HCEC 1CT (cell line): ENCODE measurements at regions not wholly inside any gene's neighbourhood (a gene's known extent, or its start where the extent isn't known, plus 50 kb on each side); places are given as distances from the start of the nearest gene placed in this dataset.

Experiments
- DNase-seq: peaks from one replicate; pipeline ENCODE4 v3.0.0-alpha.2; 2017

- DNase-seq = no peak
These were observed 50.6 kb upstream of the IKZF2 start for GRCh38 chr2:213202011-213202410.

DNA sequence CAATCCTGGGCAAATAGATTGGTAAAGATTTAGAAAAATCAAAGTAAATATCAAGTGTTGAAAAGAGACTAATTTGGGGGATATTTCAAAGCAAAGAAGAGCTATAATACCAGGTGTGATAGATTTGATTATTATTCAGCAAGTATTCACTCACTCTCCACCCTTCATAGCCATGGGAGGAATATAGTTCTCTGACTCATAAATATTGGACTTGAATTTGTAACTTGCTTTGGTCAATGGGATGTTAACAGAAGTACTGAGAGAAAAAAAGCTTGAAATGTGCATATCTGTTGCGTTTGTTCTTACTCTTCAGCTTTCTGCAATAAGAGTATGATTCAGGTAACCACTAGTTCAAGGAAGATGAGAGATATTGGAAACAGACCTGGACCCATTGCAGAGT is 54.5 kb upstream of the IKZF2 start:
- DNase-seq = no peak

DNA sequence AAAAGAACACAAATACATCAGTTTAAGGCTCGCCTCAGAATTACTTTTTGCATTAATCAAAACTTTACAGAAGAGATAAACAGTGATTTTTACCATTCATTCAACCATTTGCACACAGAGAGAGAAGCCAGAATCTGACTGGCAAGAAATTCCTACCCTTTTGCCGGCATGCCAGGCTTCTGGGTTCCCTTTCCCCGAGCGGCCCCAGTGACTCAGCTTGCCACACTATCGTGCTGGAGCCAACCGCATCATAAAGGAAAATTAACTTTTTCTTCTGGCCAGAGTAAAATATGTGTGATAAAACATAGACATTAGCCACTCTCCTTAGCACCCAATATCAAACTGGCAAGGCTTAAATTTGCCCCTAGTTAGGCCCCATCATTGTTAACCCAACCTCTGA is 61.8 kb upstream of the IKZF2 start:
- DNase-seq = no peak

GRCh38 chr2:213214209-213214608 is 62.8 kb upstream of the IKZF2 start:
- no peak for DNase-seq

- DNase-seq = peak; percentile 24
These were observed 65.0 kb upstream of the IKZF2 start for GRCh38 chr2:213216461-213216860.

DNA sequence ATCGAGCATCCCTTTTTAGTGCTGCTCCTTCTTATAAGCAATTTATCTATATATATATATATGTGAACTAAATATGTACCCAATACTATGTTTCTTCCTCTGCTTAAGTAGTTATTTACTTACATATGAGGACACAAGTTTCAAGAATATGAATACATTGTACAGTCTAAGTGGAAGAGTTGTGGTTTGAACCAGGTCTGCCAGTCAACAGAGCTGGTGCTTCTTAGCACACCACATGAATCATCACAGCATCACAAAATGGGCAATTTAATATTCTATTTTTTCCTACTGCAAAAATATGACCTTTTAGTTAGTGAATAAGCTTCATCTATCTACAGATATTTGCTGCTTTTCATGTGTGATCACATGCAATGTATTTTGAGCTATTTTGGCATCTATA is 64.4 kb upstream of the SPAG16 start:
- no peak for DNase-seq

DNA sequence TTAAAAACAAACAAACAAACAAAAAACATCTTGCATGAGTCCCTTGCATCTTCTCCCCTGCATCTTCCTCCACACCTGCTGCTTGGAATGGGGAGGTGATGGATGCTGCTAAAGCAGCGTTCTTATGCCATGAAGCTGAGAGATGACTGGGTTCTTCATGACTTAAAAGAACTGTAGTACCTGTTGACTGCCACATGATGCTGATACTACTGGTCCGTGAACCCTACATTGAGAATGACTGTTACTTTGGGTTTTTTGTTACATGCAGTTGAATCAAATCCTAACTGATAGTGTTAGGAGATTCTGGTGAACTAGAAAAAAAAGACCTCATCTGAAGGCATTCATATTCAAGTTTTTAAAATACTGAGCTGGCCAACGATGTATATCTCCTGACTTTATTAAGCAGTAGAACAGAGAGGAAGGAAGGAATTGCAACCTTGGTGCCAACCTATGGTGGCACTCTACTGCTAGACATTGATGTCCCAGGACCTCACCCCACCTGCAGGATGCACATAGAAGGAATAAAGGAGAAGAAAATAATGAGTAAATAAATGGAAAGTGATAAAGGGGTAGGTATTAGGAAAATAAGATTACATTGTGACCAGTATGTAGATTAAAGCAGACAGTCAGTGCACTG is 63.2 kb upstream of the SPAG16 start:
- DNase-seq = no peak

DNA sequence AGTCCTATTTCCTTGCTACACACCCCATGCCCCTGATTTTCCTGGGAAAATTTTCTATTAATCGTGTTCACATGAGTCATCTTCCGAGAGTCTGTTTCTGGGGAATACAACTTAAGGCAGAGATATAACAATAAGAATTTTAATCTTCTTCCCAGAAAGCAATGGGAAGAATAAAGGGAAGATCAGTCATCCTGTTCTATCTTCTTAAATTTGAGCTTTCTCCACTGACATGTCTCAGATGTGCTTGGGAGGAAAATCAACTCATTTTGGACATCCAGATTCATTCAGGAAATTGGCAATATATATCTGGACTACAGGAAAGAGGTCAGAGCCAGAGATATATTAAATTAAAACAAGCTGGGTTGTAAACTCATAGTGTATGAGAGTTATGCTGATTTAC is 62.3 kb upstream of the SPAG16 start:
- no peak for DNase-seq

DNA sequence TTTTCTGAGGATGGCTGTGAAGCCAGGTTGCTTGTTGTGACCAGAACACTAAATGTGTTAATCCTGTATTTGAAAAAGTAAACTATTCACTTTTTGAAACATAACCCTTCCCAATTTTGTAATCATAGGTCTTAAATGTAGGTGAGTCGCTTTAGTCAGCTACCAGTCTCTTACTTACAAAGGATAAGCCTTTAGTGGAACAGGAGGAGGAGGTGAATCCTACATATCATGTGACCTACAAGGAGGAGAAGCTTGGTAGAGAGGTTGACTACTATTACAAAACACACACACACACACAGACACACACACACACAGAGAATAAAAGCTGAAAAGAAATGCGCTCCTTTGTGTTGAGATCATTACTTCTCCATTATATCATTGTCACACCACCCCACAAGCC is 59.9 kb upstream of the SPAG16 start:
- peak; percentile 15 for DNase-seq

DNA sequence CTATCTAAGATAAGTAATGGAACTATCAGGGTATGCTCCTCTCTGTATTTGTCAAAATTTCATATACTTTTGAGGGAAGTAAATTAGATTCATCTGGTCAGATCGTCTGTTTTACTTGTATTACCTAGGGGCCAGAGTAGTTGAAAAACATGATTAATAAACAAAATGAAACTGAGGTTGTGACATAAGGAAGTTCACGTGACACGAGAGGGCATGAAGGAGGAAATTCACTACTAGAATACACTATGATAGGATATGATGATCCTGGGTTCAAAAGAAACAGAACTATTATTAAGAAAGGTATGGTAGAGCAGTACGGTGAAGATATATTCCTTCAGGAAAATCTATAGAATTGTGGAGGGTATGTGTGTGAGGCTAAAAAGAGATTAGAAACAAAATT is 58.4 kb upstream of the SPAG16 start:
- DNase-seq = no peak

DNA sequence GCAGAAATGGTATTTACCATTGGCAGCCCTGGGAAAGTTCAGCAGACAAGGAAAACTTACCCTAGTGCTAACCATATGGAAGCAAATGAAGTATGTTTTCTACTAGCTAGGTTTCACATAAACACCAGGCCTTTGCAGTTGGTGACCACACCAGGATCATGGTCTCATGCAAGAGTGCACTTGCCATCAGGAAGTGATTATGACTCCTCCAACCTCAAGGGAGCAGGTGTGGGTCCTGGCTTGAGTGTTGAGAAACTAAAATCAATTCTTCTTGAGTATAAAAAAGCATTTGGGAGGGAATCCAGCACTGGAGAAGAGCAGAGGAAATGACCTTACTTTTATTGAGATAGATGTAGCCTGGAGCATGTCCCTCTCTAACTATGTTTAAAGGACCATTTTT is 56.8 kb upstream of the SPAG16 start:
- no peak for DNase-seq

- no peak for DNase-seq
These were observed 55.6 kb upstream of the SPAG16 start for GRCh38 chr2:213228638-213229037.

DNA sequence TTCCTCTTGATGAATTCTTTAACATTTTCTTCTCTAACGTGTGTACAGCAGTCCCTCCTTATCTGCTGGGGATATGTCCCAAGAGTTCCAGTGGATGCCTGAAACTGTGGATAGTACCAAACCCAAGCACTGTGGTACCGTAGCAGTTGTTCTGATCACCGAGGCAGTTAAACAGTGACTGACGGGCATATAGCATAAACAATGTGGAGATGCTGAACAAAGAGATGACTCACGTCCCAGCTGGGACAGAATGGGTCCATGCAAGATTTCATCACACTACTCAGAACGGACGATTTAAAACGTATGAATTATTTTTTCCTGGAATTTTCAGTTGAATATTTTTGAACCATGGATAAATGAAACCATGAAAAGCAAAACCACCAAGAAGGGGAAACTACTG is 54.5 kb upstream of the SPAG16 start:
- DNase-seq = peak; percentile 36

- no peak for DNase-seq
These were observed 52.3 kb upstream of the SPAG16 start for GRCh38 chr2:213231966-213232365.

DNA sequence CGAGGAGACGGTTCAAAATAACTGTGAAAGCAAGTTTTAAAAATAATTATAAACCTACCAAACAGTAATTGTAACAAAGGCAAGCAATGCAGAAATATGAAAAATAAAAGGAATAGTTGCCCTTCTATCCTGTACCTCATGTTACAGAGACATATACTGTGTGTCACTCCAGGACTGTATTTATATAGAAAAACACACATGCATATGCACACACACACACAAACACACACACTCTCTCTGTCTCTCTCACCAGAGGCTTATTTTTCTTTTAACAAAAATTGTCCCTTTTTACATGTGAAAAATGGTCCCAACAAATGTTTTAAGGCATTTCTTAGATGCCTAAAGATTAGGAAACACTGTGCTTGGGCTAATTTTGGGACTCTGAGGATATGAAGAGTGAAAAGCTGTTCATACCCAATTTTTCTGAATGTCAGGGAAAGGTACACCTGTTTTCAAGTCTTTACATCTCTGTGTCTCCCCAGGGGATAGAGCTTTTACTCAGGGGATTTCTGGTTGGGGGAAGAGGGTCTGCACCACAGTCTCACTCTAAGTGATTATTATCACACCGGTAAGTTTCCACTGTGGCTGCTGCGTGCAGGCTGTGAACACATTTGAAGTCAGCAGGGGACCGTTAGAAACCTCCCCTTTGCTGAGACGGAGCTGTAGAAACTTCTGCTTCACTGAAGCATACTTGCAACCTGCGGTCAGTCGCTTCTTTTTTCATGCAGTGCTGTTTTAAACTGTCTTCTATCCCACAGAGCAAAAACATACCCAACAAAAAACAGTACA is 51.4 kb upstream of the SPAG16 start:
- DNase-seq = no peak

- DNase-seq = no peak
These were observed 50.6 kb upstream of the SPAG16 start for GRCh38 chr2:213233438-213234330.
